ENCODE measurements at regions not wholly inside any gene's neighbourhood (a gene's known extent, or its start where the extent isn't known, plus 50 kb on each side); places are given as distances from the start of the nearest gene placed in this dataset.
"Not testable (repeated sequence)": the region's sequence is repeated elsewhere in the genome, so short reads cannot be mapped to it uniquely, and the experiment has no call there.

- intact Hi-C loops (cut with DNase I, micrococcal nuclease): no loop called here
- DNase-seq: no peak
Measured at GRCh38 chr13:90331974-90332373, 1015.5 kb upstream of the MIR17HG start.

GRCh38 chr13:90336507-90336906 lies 1011.0 kb upstream of the MIR17HG start:
- DNase-seq: no peak
- intact Hi-C loops (cut with DNase I, micrococcal nuclease): no loop called here
- no peak for ATAC-seq

More at GRCh38 chr13:90331974-90332373, 1015.5 kb upstream of the MIR17HG start:
- ATAC-seq: no peak

GRCh38 chr13:90341348-90341747 lies 1006.1 kb upstream of the MIR17HG start:
- ATAC-seq; intact Hi-C loops (cut with DNase I, micrococcal nuclease); DNase-seq: not testable (repeated sequence)

- ATAC-seq; intact Hi-C loops (cut with DNase I, micrococcal nuclease); DNase-seq: not testable (repeated sequence)
Measured at GRCh38 chr13:90348477-90349136, 998.9 kb upstream of the MIR17HG start.

- no peak for DNase-seq
- intact Hi-C loops (cut with DNase I, micrococcal nuclease): no loop called here
- no peak for ATAC-seq
Measured at GRCh38 chr13:90352763-90353162, 994.7 kb upstream of the MIR17HG start.

- ATAC-seq (no peak), DNase-seq (no peak)
- intact Hi-C loops (cut with DNase I, micrococcal nuclease): no loop called here
Measured at GRCh38 chr13:90355162-90355751, 992.2 kb upstream of the MIR17HG start.

GRCh38 chr13:90360785-90361184 lies 986.7 kb upstream of the MIR17HG start:
- no peak for ATAC-seq
- no peak for DNase-seq
- intact Hi-C loops (cut with DNase I, micrococcal nuclease): no loop called here

- no peak for DNase-seq
- no peak for ATAC-seq
- intact Hi-C loops (cut with DNase I, micrococcal nuclease): no loop called here
Measured at GRCh38 chr13:90362707-90363106, 984.8 kb upstream of the MIR17HG start.

GRCh38 chr13:90365130-90365529 lies 982.4 kb upstream of the MIR17HG start:
- DNase-seq: no peak
- intact Hi-C loops (cut with DNase I, micrococcal nuclease): no loop called here
- ATAC-seq: no peak

- ATAC-seq (no peak), DNase-seq (no peak)
- intact Hi-C loops (cut with DNase I, micrococcal nuclease): no loop called here
Measured at GRCh38 chr13:90374168-90374567, 973.3 kb upstream of the MIR17HG start.

GRCh38 chr13:90375851-90376250 lies 971.6 kb upstream of the MIR17HG start:
- DNase-seq (no peak), ATAC-seq (no peak)
- intact Hi-C loops (cut with DNase I, micrococcal nuclease): no loop called here

- intact Hi-C loops (cut with DNase I, micrococcal nuclease): no loop called here
- DNase-seq: no peak
- no peak for ATAC-seq
Measured at GRCh38 chr13:90382425-90382824, 965.1 kb upstream of the MIR17HG start.

GRCh38 chr13:90385781-90386489 lies 961.6 kb upstream of the MIR17HG start:
- ATAC-seq: no peak

GRCh38 chr13:90388887-90389452 lies 958.5 kb upstream of the MIR17HG start:
- intact Hi-C loops (cut with DNase I, micrococcal nuclease): no loop called here
- ATAC-seq (no peak), DNase-seq (no peak)

More at GRCh38 chr13:90385781-90386489, 961.6 kb upstream of the MIR17HG start:
- intact Hi-C loops (cut with DNase I, micrococcal nuclease): no loop called here
- DNase-seq: no peak

GRCh38 chr13:90389537-90389936 lies 958.0 kb upstream of the MIR17HG start:
- DNase-seq (no peak), ATAC-seq (no peak)
- intact Hi-C loops (cut with DNase I, micrococcal nuclease): no loop called here

GRCh38 chr13:90393408-90393807 lies 954.1 kb upstream of the MIR17HG start:
- DNase-seq (no peak), ATAC-seq (no peak)
- intact Hi-C loops (cut with DNase I, micrococcal nuclease): no loop called here

GRCh38 chr13:90395348-90395747 lies 952.1 kb upstream of the MIR17HG start:
- ATAC-seq (no peak), DNase-seq (no peak)
- intact Hi-C loops (cut with DNase I, micrococcal nuclease): no loop called here

GRCh38 chr13:90395846-90396245 lies 951.6 kb upstream of the MIR17HG start:
- intact Hi-C loops (cut with DNase I, micrococcal nuclease): no loop called here
- no peak for ATAC-seq
- DNase-seq: no peak

- DNase-seq: no peak
- ATAC-seq: no peak
- intact Hi-C loops (cut with DNase I, micrococcal nuclease): no loop called here
Measured at GRCh38 chr13:90396266-90396665, 951.2 kb upstream of the MIR17HG start.

- no peak for ATAC-seq
- no peak for DNase-seq
- intact Hi-C loops (cut with DNase I, micrococcal nuclease): no loop called here
Measured at GRCh38 chr13:90397503-90397902, 950.0 kb upstream of the MIR17HG start.

Measured in left colon (tissue), 2 donors.